ENCODE measurements at regions not wholly inside any gene's neighbourhood (a gene's known extent, or its start where the extent isn't known, plus 50 kb on each side); places are given as distances from the start of the nearest gene placed in this dataset.

DNA sequence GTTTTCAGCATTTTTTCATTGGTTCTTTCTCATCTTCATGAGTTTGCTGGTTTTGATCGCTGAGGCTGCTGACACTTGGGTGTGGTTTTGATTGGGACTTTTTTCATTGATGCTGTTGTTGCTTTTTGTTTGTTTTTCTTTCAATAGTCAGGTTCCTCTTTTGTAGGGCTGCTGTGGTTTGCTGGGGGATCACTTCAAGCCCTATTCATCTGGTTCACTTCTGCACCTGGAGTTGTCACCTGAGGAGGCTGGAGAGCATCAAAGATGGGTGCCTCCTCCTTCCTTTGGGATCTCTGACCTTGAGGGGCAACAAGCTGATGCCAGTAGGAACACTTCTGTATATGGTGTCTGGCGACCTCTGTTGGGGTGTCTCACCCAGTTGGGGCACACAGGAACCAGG is 1279.9 kb upstream of the TMPRSS15 start:
- in situ Hi-C loops (cut with HindIII; ENCODE audit: low pct_unique_long_range_greater_than_20kb, low sequenced_read_pairs): no loop called here
- ATAC-seq: no peak
- Histone ChIP-seq H3K4me3 (ENCODE audit: low read depth in 2 of 2, low read length in 2 of 2) (no peak overlapping the region), H3K36me3 (ENCODE audit: control insufficient read depth, insufficient read depth, low read length) (no peaks in the 10 kb centered on the region), H3K4me1 (ENCODE audit: control insufficient read depth, insufficient read depth, low read length) (no peaks in the 10 kb centered on the region), H3K27me3 (ENCODE audit: control insufficient read depth, insufficient read depth, low read length) (no peaks in the 10 kb centered on the region), H3K9me3 (ENCODE audit: control insufficient read depth, insufficient read depth, low read depth, low read length) (no peaks in the 10 kb centered on the region), H3K27ac (ENCODE audit: low read length) (no peak overlapping the region)
- ChIA-PET CTCF (no interaction called here), POLR2A (no interaction called here)
- intact Hi-C loops (cut with micrococcal nuclease; ENCODE audit: unreplicated experiment): no loop called here
- no peak for DNase-seq (ENCODE audit: low read depth, low spot score)
- TF ChIP-seq CTCF (IDR thresholded peaks at IDR 0.05) (no peak), REST (IDR thresholded peaks at IDR 0.05; ENCODE audit: insufficient read depth in 1 of 2, low read depth in 2 of 2, low read length in 1 of 2) (no peak), TCF7L2 (IDR thresholded peaks at IDR 0.05; ENCODE audit: low read depth, low read length) (no peak), SIN3A (IDR thresholded peaks at IDR 0.05; ENCODE audit: borderline replicate concordance, insufficient read depth, low read depth, low read length) (no peak), POLR2AphosphoS5 (IDR thresholded peaks at IDR 0.05; ENCODE audit: low read depth, low read length) (no peak)
- BruUV-seq (replicated peaks): no TSS peak

GRCh38 chr21:19684328-19684727 is 1280.7 kb upstream of the TMPRSS15 start:
- CTCF ChIA-PET: no interaction called here
- BruUV-seq (replicated peaks): no TSS peak

More at GRCh38 chr21:19684328-19684727, 1280.7 kb upstream of the TMPRSS15 start:
- intact Hi-C loops (cut with micrococcal nuclease; ENCODE audit: unreplicated experiment): no loop called here
- in situ Hi-C loops (cut with HindIII; ENCODE audit: low pct_unique_long_range_greater_than_20kb, low sequenced_read_pairs): no loop called here
- TF ChIP-seq SIN3A (IDR thresholded peaks at IDR 0.05; ENCODE audit: borderline replicate concordance, insufficient read depth, low read depth, low read length) (no peak), TCF7L2 (IDR thresholded peaks at IDR 0.05; ENCODE audit: low read depth, low read length) (no peak), REST (IDR thresholded peaks at IDR 0.05; ENCODE audit: insufficient read depth in 1 of 2, low read depth in 2 of 2, low read length in 1 of 2) (no peak), CTCF (IDR thresholded peaks at IDR 0.05) (no peak), POLR2AphosphoS5 (IDR thresholded peaks at IDR 0.05; ENCODE audit: low read depth, low read length) (no peak)
- no peaks in the 10 kb centered on the region for H3K27me3 ChIP-seq (ENCODE audit: control insufficient read depth, insufficient read depth, low read length)
- no peaks in the 10 kb centered on the region for H3K4me1 ChIP-seq (ENCODE audit: control insufficient read depth, insufficient read depth, low read length)
- no peaks in the 10 kb centered on the region for H3K36me3 ChIP-seq (ENCODE audit: control insufficient read depth, insufficient read depth, low read length)
- ATAC-seq (no peak), DNase-seq (ENCODE audit: low read depth, low spot score) (no peak)
- POLR2A ChIA-PET: no interaction called here
- H3K4me3 ChIP-seq (ENCODE audit: low read depth in 2 of 2, low read length in 2 of 2): no peak overlapping the region
- H3K27ac ChIP-seq (ENCODE audit: low read length): no peak overlapping the region
- H3K9me3 ChIP-seq (ENCODE audit: control insufficient read depth, insufficient read depth, low read depth, low read length): no peaks in the 10 kb centered on the region
